NOMO-1 treated with DMSO at 0.1 percent for 48 hours (cell line): ENCODE measurements at regions not wholly inside any gene's neighbourhood (a gene's known extent, or its start where the extent isn't known, plus 50 kb on each side); places are given as distances from the start of the nearest gene placed in this dataset.

Source experiments
- DNase-seq: peaks from one replicate; lab custom pipeline; 2025; ENCODE audit not compliant: unreplicated experiment; lab: John Stamatoyannopoulos, UW

DNA sequence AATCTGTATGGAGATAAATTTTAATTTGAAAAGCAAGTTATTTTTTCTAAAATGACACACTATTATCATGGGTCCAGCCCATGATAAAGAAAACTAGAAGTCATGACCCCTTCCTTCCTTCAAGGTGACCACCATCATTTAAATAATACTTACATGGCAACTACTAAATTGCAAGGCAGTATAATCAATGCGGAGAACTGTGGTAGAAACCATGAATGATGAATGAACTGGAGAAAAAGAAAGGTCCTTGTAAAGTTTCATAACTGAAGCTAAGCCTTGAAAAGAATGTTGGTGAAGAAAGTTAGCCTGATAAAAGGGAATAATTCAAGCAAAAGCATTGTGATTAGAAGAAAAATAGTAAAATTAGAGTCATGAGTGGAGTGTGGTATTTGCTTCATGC lies 222.9 kb upstream of the TBC1D5 start:
- no peak for DNase-seq

DNA sequence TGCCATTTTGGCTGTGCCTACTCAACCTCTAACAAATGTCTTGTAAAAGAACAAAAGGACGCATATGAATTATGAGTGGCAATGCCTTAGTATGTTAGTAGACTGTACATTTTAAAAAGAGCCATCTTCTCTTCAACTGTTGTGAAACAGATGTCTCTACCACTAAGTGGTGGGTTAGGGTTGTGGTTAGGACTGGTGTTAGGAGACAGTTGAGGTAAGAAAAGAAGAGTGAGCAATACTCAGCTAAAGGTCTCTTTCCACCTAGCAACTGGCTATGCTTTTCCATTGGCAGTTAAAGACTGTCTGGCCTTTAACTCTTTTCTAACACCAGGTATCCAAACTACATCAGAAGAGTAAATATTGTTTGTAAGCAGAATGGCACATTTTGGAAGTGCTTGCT lies 221.7 kb upstream of the TBC1D5 start:
- DNase-seq, result peak; percentile 90

DNA sequence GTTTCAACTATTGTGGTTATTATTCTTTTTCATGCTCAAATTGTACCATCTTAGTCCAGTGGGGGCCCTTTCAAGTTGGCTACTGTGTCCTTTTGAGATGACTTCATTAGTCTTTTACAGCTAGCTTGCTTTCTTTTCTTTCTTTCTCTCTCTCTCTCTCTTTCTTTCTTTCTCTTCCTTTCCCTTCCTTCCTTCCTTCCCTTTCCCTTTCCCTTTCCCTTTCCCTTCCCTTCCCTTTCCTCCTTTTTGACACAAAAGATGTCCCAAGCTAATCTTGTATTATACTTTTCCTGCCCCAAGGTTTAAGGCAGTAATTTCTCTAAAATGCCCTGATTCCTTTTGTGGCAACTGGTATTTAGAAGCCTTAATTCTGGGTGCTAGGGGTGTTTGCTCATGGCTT lies 213.0 kb upstream of the TBC1D5 start:
- no peak for DNase-seq

DNA sequence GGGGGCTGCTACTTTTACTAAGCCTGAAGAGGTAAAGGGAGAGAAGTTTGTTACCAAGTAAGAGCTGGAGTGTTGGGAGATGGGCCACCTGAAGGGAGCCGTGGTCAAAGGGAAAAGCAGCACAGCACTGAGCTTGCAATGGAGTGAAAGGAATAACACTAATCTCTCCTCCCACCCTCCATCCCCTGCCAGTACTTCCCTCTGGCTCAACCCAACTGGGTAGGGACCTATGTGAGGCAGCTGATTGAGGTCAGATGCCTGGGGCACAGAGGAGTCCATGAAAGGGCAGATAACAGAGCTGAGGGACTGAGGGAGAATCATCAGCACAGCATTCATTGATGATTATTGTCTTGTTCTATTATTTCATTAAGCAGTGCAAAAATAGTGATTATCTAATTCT lies 212.4 kb upstream of the TBC1D5 start:
- no peak for DNase-seq

DNA sequence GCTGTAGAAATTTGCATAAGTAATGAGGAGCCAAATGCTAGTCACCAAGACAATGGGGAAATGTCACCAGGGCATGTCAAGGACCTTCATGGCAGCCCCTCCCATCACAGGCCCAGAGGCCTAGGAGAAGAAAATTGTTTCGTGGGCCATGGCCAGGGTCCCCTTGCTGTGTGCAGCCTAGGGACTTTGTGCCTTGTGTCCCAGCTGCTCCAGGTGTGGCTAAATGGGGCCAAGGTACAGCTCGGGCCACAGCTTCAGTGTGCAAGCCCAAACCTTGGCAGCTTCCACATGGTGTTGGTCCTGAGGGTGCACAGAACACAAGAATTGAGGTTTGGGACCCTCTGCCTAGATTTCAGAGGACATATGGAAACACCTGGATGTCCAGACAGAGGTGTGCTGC lies 208.8 kb upstream of the TBC1D5 start:
- DNase-seq, result no peak

DNA sequence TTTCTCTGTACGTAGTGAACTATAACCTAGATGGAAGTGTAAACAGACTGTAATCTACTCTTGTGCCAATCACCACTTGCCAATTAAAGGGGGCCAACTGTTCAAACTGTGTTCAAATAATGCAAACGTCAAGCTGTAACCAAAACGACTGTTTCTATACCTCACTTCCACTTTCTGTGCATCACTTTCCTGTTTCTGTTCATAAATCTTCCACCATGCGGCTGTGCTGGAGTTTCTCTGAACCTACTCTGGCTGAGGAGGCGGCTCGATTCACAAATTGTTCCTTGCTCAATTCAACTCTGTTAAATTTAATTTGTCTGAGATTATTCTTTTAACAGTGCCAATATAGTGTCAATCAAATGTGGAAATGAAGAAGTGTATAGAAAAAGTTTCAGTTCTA lies 206.7 kb upstream of the TBC1D5 start:
- peak; percentile 91 for DNase-seq

DNA sequence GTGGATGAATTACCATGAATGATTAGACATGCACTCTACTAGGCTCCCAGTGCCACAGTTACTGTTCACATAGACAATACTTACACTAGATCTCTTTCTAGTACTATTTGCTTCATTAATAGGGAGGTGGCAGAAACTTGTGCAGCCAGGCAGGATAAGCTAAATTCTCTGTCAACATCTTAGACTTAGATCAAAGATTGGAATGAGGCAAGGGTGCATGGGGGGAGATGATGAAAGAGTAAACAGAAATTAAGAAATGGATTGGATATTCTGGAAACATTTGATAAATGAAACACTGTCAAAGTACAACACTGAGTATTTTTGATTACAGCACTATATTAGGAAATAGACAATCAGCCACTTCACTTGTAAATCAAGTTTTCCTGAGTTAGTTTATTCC lies 205.4 kb upstream of the TBC1D5 start:
- DNase-seq, result no peak

DNA sequence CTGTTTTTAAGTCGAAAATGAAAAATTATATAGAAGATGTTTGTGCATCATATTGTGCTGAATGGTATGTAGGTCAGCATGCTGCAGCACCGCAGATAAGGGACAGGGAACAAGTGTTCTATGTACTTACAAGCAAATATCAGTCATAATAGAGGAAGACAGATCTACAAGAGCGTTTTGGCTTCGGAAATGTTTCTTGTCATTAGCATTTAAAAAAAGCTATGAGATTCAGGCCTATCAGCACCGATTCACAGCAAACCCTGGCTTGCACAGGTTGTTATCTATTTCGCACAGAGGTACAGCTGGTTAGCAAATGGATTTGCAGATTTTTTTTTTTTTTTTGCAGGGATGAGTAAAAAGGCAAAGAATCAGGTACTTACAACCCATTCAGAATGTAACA lies 204.2 kb upstream of the TBC1D5 start:
- DNase-seq, result no peak

DNA sequence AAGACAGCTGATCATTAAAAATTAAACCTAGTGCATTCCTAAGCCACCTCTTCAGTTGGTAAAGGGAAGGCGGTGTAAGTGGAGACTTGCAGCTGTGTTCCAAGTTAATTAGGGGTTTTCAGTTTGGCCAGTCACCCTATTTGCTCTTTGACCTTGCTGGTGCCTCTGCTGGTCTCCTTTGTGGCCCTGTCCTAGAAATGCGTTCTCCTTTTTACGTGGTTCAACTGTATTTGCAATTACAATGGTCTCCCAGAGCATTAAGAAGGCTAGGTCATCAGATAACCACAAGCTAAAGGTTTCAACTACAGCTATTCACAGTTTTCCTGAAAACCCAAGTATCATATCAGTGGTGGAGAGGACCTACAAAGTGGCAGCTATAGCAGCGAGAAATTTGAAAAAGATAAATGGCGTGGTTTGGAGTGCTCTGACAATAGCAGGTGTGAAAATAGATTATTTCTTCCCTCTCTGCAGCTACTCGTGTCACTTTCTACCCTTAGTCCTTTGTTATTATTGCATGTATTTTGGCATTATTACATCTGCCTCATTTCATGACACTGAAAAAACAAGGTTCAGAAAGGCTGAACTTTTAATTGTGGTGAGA lies 203.5 kb upstream of the TBC1D5 start:
- no peak for DNase-seq

DNA sequence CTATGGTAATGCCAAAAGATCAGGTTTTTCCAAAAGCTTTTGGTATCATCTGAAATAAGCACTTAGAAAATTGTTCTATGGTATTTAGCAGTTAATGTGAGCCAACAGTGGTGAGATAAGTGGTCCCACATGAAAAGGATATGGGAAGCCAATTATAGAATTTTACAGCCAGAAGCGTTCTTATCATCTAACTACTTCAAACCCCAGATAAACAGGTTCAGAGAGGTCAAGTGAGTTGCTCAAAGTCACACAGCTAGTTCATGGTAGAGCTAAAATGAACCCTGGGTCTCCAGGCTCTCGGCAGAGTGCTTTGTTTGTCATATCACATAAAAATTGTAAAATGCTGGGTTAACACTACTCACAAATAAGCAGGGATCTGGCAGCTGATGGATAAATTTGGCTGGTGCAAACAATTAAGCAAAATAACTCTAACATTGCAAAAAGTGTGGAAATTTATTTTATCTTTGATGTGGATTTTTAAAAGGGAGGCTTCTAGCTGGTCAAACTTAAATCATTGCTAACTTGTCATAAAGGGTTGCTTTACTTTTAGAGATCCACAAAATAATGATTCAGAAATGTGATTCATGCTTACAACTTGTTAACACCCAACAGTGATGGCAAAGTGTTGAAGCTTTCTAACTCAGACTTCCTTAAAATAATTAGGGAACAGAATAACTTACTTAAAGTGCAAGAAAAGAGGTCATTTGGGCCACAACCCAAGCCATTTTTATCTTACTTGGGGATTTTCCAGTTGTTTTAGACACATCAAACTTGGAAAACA lies 202.8 kb upstream of the TBC1D5 start:
- peak; percentile 56 for DNase-seq

DNA sequence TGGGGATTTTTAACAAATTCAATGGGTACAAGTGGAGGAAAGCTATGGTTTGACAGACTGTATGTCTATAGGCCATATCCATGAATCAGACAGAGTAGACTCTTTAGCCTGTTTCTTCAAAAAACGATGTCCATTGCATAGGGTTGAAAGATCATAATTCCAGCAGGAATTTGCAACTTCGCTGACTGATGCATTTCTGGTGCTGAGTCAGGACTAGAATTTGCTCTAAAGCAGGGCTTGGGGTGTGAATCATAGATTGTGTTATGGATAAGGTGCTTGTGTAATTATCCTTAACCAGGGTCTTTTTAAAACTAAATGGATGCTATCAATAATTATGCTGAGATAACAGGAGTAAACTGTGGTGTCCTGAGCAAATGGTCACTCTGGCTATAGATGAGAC lies 200.4 kb upstream of the TBC1D5 start:
- DNase-seq, result no peak

DNA sequence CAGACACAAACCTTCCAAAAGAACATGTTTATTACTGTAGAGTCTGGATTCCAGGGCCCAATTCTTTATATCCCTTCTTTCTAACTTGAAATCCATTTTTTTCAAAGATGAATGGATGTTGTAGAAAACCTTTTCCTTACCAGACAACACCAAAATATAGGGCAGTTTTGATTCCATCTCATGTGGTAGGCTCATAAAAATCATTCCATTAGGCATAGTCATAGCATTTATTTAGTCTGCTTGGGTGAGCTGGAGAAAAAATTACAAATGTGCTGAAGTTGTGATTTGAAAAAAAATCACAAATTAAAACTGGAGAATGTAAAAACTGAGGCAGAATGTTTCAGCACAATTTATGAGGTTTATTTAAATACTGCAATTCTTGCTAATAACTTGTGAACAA lies 199.3 kb upstream of the TBC1D5 start:
- no peak for DNase-seq

DNA sequence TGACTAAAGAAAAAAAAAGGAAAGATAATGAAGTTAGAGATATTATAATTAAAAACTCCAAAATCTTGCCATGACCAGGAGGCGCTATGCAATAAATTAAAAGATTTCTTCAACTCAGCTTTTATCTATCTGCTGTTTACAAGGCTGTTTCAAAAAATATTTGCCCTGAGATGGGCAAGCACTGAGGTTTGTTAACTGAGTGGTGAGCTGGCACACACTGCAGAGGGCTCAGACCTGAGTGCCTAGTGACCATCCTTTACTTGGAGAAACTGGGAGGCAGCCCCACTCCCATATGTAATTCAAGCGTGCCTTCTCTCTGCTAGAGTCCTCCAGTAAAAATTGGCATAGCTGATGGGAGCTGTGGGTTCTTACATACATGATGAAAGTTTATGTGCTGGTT lies 198.7 kb upstream of the TBC1D5 start:
- DNase-seq, result no peak

DNA sequence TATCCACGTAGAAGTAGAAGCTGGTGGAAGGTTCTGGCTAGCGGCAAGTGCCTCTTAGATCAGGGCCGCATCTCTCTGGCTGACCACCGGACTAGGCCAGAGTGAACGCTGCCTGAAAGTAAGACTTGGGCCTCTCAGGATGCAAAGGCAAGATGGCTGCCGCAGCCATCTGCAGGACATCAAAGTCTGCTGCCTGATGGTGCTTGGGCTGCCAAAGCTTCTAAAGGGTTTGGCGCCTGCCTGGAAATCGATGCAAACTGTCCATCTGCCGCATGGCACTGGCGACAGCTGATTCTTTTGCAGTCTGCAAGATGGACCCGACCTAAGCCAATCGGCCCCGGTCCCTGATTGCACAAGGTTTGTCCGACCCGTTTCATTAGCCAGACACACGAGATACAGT lies 196.7 kb upstream of the TBC1D5 start:
- no peak for DNase-seq

DNA sequence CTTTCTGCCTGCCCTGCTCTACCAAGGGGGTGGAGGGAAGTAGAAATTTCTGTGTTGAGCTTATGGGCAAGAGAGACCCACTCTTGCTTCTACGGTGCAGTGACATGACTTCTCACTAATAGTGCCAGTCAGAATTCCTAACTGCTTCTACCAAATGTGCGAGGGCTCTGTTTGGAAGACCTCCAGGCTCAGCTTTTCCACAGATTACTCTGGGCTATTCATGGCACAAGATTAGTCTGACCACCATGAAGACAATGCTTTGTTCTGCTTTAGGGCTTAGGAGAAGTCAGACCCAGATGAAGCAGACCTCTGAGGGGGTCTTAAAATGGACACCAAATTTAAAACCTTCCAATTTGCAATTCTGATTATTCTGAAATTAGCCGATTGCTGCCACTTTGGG lies 195.9 kb upstream of the TBC1D5 start:
- DNase-seq, result no peak

DNA sequence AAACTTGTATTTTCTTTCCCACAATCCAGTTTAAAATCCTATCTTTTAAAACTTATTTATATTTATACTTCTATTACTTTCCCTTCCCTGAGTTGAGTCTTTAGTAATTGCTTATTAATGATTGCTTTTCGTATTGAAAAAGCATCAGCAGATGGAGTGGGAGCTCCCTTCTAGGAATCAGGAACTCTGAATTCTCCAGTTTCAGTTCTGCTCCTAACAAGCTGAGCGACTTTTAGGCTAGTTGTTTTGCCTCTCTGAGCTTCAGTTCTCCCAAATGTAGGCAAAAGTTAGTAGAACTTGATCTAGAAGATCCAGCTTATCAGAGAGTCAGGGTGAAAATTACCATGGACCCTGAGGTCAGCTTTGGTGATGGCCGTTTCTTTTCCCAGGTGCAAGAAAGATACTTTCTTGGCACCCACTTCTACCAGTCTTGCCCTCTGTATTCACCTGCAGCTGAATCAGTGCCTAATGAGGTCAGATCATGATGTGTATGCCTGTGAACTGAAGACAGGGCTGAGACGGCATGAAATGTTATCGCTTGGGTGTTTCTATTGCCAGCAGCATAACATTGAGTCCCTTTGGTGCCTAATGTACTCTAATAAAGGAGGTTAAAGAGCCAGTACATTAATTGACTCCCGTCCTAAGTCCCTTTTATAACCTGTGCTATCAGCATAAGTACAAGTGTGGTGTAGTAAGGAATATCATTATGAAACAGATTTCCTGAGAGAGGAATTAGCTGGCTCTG lies 194.5 kb upstream of the TBC1D5 start:
- peak; percentile 23 for DNase-seq

DNA sequence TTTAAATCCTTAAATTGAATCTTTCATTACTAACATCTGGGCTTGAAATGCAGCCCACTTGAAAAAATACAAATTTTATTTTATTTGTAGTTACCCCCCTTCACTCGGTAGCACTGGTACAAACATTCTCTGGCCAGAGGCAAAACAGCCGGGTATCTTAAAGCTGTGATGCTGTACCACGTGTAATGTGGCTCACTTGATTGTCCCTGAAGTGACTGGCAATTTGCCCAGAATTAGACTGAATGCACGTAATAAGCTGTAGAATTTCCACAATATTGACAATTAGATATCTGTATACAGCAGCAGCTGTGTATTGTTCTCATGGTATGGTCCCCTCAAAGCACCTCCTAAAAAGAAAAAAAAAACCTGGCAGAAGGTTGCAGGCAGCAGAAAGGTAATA lies 192.8 kb upstream of the TBC1D5 start:
- no peak for DNase-seq

DNA sequence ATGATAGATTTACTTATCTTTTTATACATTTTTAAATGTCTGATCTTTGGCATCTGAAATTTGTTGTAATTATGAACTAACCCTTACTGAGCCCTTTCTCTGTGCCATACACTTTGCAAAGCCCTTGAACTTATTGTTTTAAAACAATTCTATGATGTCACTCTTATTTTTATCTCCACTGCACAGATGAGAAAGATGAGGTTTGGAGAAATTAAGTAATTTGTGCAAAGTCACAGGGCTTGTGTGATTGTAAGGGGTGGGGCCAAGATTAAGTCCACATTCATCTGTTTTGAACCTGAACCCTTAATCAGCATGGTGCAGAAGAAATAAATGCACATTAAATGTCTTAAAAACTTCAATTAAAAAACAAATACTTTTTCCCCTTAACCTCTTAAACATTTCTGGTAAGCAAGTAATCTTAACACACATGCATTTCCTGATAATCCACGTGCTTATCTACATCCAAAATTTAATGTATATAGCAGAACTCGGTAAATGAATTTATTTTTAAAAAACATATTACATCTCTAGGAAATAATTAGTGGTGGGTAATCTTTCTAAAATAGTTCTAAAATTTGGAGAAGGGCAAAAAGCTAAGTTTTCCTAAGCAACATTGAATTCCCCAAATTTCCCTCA lies 189.8 kb upstream of the TBC1D5 start:
- DNase-seq, result no peak

DNA sequence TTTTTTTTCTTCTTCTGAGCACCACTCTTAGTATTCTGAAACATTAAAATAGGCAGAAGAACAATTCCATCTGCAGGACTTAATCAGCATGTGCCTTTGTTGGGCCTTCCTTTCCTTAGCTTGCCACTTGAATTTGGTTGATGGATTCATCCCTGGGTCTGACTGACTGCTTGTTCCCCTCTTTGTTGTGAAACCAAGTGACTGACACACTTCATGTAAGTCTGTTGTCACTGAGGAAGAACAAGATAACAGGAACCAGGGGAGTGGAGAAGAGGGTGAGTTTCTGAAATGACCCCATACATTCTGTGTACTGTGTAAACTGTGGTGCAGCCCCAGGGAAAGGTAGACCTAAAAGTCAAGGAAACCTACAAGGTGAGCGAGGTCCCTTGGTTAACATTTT lies 188.7 kb upstream of the TBC1D5 start:
- DNase-seq, result no peak

DNA sequence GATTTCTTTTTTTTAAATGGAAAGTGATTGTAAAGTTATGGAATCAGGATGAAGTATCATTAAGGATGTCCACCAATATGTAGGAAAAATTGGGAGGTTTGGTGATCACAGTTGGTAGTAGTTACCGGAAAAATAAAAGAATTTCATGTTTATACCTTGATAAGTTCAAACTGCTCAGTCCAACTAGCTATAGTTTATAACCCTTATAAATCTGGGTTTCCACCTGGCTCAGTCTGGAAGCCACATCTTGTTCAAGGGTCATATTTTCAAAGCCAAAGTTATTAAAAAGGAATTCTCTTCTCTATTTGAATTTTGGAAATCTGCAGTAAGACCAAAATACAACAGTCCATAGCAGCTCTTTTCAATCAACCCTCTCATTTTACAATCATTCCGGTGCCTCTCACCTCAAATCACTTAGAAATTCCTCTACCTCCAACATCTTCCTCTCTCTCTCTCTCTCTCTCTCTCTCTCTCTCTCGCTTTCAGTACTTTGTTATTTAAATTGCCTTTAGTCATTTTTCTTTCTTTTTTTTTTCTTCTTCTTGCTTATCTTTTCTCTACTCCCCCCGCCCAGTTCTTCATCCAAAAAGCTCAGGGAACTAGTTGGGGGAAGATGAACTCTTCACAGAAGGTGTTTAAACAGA lies 186.2 kb upstream of the TBC1D5 start:
- no peak for DNase-seq

DNA sequence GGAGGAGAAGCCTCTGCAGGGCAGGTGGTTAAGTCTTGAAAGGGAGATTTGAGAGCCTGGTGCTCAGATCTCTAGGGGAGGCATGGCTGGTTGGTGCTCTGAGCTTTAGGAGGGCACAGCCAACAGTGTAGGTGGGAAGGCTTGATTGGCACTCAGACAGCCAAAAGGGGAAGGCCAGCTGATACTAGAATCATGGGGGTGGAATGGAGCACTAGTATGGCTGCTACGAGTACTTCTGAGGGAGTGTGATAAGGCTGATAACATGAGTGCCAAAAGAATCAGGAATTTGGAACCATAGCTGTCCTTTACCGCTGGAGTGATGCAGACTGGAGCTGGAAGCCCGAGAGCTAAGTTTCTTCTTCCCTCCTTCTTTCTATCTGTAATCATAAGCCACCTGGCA lies 184.6 kb upstream of the TBC1D5 start:
- DNase-seq, result no peak
